CD4-positive, alpha-beta memory T cell (primary cell): ENCODE measurements at regions not wholly inside any gene's neighbourhood (a gene's known extent, or its start where the extent isn't known, plus 50 kb on each side); places are given as distances from the start of the nearest gene placed in this dataset.

Experiments
- CTCF ChIA-PET: fragments of 350-600 bp; sonication (Branson Sonifier 250); formaldehyde crosslinking; loops from one replicate; lab custom pipeline; 2021; ENCODE audit warnings: inconsistent platforms; ENCODE audit not compliant: partially characterized antibody; lab: Charles Lee
- POLR2A ChIA-PET: fragments of 350-600 bp; sonication (Branson Sonifier 250); formaldehyde crosslinking; loops from one replicate; lab custom pipeline; 2021; ENCODE audit not compliant: partially characterized antibody; lab: Charles Lee
- DNase-seq, 5 donors: peaks; one replicate each; pipeline versions ENCODE4 v3.0.0 to v3.0.0-alpha.2; 2020 to 2022; ENCODE audit warnings: mixed read lengths in 1 of 5
- H3K27ac ChIP-seq: one replicate; pipeline ENCODE4 v1.7.0; 2013; ENCODE audit warnings: low read depth, low read length
- H3K27me3 ChIP-seq: 2 replicates; pipeline ENCODE4 v1.7.0; 2013; ENCODE audit warnings: mild to moderate bottlenecking, low read length, moderate library complexity; ENCODE audit not compliant: insufficient read depth
- H3K36me3 ChIP-seq: 2 replicates; pipeline ENCODE4 v1.7.0; 2013; ENCODE audit warnings: mild to moderate bottlenecking, low read length, moderate library complexity; ENCODE audit not compliant: insufficient read depth
- H3K4me1 ChIP-seq: 2 replicates; pipeline ENCODE4 v1.7.0; 2013; ENCODE audit warnings: mild to moderate bottlenecking, low read length, moderate library complexity; ENCODE audit not compliant: insufficient read depth
- H3K4me3 ChIP-seq, 2 donors: one replicate each; pipeline ENCODE4 v1.7.0; 2013; ENCODE audit warnings: low read length in 2 of 2, mild to moderate bottlenecking in 1 of 2
- H3K9me3 ChIP-seq, 2 donors: one replicate each; pipeline ENCODE4 v1.7.0; 2013; ENCODE audit warnings: low read length in 2 of 2, control low read depth in 1 of 2; ENCODE audit not compliant: control insufficient read depth in 1 of 2
- H3K27ac Mint-ChIP-seq, 7 donors: one replicate each; pipeline ENCODE4 v1.8.0; 2020 to 2021; ENCODE audit warnings: mixed read lengths in 7 of 7, mild to moderate bottlenecking in 6 of 7, inconsistent platforms in 3 of 7, moderate library complexity in 3 of 7
- H3K27me3 Mint-ChIP-seq, 2 donors: one replicate each; pipeline ENCODE4 v1.8.0; 2020 to 2021; ENCODE audit warnings: mixed read lengths in 2 of 2
- H3K36me3 Mint-ChIP-seq, 2 donors: one replicate each; pipeline ENCODE4 v1.8.0; 2020 to 2021; ENCODE audit warnings: mixed read lengths in 2 of 2, inconsistent platforms in 1 of 2, mild to moderate bottlenecking in 1 of 2
- H3K4me1 Mint-ChIP-seq, 4 donors: one replicate each; pipeline ENCODE4 v1.8.0; 2020 to 2021; ENCODE audit warnings: mixed read lengths in 4 of 4, mild to moderate bottlenecking in 1 of 4
- H3K4me3 Mint-ChIP-seq, 8 donors: one replicate each; pipeline ENCODE4 v1.8.0; 2020 to 2021; ENCODE audit warnings: mixed read lengths in 8 of 8, mild to moderate bottlenecking in 7 of 8, moderate library complexity in 6 of 8, inconsistent platforms in 3 of 8
- H3K9me3 Mint-ChIP-seq, 8 donors: one replicate each; pipeline ENCODE4 v1.8.0; 2020 to 2021; ENCODE audit warnings: mixed read lengths in 8 of 8, mild to moderate bottlenecking in 5 of 8, inconsistent platforms in 3 of 8, moderate library complexity in 1 of 8
- intact Hi-C: fragments of 100-400 bp; cut with micrococcal nuclease; formaldehyde crosslinking; loops from one replicate; pipeline ENCODE4 v1.15.1; 2023

- Histone ChIP-seq H3K4me3 (peak overlapping the region in 1 of 2 donors; percentile 34), H3K27ac (peak overlapping the region; percentile 41), H3K4me1 (peaks cover 52% of the 10 kb centered on the region), H3K36me3 (no peaks in the 10 kb centered on the region), H3K27me3 (no peaks in the 10 kb centered on the region), H3K9me3 (no peaks in the 10 kb centered on the region)
- H3K27ac Mint-ChIP-seq = peak overlapping the region; percentile 75 to 95 (median 93)
- H3K36me3 Mint-ChIP-seq = peaks cover 0 to 4% of the 10 kb centered on the region in 2 donors
- no peak for DNase-seq
- POLR2A ChIA-PET = interaction anchor here (0.9 to 1.7 kb wide), 9 partner anchors 9 to 192 kb away, joined by 3 to 21 read pairs (median 4); no protein-coding TSS in a partner anchor
- no peaks in the 10 kb centered on the region for H3K27me3 Mint-ChIP-seq
- CTCF ChIA-PET = interaction anchor here (0.7 to 1.4 kb wide), 2 partner anchors 195 to 227 kb away, joined by 3 to 4 read pairs; no protein-coding TSS in a partner anchor
- peak overlapping the region in 7 of 8 donors; percentile 62 to 90 (median 74) for H3K4me3 Mint-ChIP-seq
- peaks cover 37 to 69% (median 52%) of the 10 kb centered on the region in 4 donors for H3K4me1 Mint-ChIP-seq
- H3K9me3 Mint-ChIP-seq = peaks cover 0 to 12% (median 4%) of the 10 kb centered on the region in 8 donors
- intact Hi-C loops = loop anchor here (1.0 to 10.0 kb wide), 5 partner anchors 63 to 229 kb away; no protein-coding TSS in a partner anchor
These were observed 191.3 kb downstream of the GATA3 start for GRCh38 chr10:8245814-8246142.

DNA sequence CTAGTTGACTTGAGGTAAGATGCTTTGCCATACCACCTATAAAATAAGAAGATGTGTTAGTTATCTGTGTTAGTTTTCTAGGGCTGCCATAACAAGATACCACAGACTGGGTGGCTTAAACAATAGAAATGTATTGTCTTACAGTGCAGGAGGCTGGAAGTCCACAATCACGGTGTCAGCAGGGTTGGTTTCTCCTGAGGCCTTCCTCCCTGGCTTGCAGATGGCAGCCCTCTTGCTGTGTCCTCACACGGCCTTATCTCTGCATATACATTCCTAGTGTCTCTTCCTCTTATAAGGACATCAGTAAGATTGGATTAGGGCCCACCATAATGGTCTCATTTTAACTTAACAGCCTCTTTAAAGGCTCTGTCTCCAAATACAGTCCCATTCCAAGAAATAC lies 192.1 kb downstream of the GATA3 start:
- Histone ChIP-seq H3K27ac (no peak overlapping the region), H3K27me3 (no peaks in the 10 kb centered on the region), H3K36me3 (no peaks in the 10 kb centered on the region), H3K4me1 (peaks cover 51% of the 10 kb centered on the region), H3K9me3 (no peaks in the 10 kb centered on the region), H3K4me3 (no peak overlapping the region)
- ChIA-PET POLR2A (no interaction called here), CTCF (interaction anchor here (1.4 kb wide), 1 partner anchor 194 kb away, joined by 4 read pairs; no protein-coding TSS in a partner anchor)
- Mint-ChIP-seq H3K27me3 (no peaks in the 10 kb centered on the region), H3K27ac (peak overlapping the region in 4 of 7 donors; percentile 44 to 88 (median 65)), H3K9me3 (peaks cover 0 to 12% (median 4%) of the 10 kb centered on the region in 8 donors), H3K4me3 (peak overlapping the region in 1 of 8 donors; percentile 29), H3K36me3 (peaks cover 0 to 4% of the 10 kb centered on the region in 2 donors), H3K4me1 (peaks cover 34 to 61% (median 46%) of the 10 kb centered on the region in 4 donors)
- no peak for DNase-seq
- intact Hi-C loops = loop anchor here (5.0 to 10.0 kb wide), 2 partner anchors 109 to 228 kb away; no protein-coding TSS in a partner anchor

GRCh38 chr10:8247191-8247590 lies 192.7 kb downstream of the GATA3 start:
- intact Hi-C loops = loop anchor here (5.0 to 10.0 kb wide), 2 partner anchors 110 to 228 kb away; no protein-coding TSS in a partner anchor
- Histone ChIP-seq H3K27me3 (no peaks in the 10 kb centered on the region), H3K4me3 (no peak overlapping the region), H3K9me3 (no peaks in the 10 kb centered on the region), H3K27ac (no peak overlapping the region), H3K36me3 (no peaks in the 10 kb centered on the region), H3K4me1 (peaks cover 45% of the 10 kb centered on the region)
- H3K4me1 Mint-ChIP-seq = peaks cover 34 to 55% (median 42%) of the 10 kb centered on the region in 4 donors
- peak overlapping the region in 1 of 7 donors; percentile 36 for H3K27ac Mint-ChIP-seq
- POLR2A ChIA-PET = interaction anchor here (1.0 kb wide), 1 partner anchor 188 kb away, joined by 3 read pairs; no protein-coding TSS in a partner anchor
- no peak for DNase-seq
- H3K36me3 Mint-ChIP-seq = peaks cover 0 to 4% of the 10 kb centered on the region in 2 donors
- no peaks in the 10 kb centered on the region for H3K27me3 Mint-ChIP-seq
- peaks cover 0 to 12% (median 4%) of the 10 kb centered on the region in 8 donors for H3K9me3 Mint-ChIP-seq
- H3K4me3 Mint-ChIP-seq = no peak overlapping the region
- CTCF ChIA-PET = interaction anchor here (1.4 to 1.5 kb wide), 2 partner anchors 20 to 193 kb away, joined by 3 to 4 read pairs; no protein-coding TSS in a partner anchor

DNA sequence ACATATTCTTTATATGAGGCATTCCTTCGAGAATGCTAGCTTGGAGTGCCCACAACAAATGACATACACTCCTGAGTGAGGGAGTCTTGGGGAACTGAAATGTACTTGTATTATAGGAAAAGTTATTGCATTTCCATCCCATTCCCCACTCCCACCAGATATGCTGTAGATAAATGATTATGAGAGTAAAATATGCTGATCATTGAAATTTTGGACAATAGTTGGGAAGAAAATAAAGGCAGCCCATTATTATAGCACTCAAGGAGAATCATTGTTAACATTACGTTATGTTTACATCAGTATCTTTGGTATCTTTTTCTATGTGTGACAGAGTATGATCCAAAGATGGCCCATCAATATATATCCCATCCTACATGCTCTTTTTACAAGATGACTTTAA lies 194.4 kb downstream of the GATA3 start:
- H3K27me3 ChIP-seq = no peaks in the 10 kb centered on the region
- ChIA-PET CTCF (interaction anchor here (1.0 kb wide), 1 partner anchor 203 kb away, joined by 3 read pairs; no protein-coding TSS in a partner anchor), POLR2A (interaction anchor here (1.6 kb wide), 1 partner anchor 83 kb away, joined by 4 read pairs; no protein-coding TSS in a partner anchor)
- H3K4me3 ChIP-seq = no peak overlapping the region
- no peaks in the 10 kb centered on the region for H3K9me3 ChIP-seq
- Mint-ChIP-seq H3K4me3 (no peak overlapping the region), H3K36me3 (peaks cover 0 to 4% of the 10 kb centered on the region in 2 donors), H3K27me3 (no peaks in the 10 kb centered on the region), H3K9me3 (peaks cover 0 to 12% (median 4%) of the 10 kb centered on the region in 8 donors), H3K27ac (no peak overlapping the region), H3K4me1 (peaks cover 23 to 39% (median 30%) of the 10 kb centered on the region in 4 donors)
- intact Hi-C loops = loop anchor here (5.0 to 10.0 kb wide), 2 partner anchors 112 to 226 kb away; no protein-coding TSS in a partner anchor
- no peaks in the 10 kb centered on the region for H3K36me3 ChIP-seq
- H3K27ac ChIP-seq = no peak overlapping the region
- DNase-seq = no peak
- peaks cover 31% of the 10 kb centered on the region for H3K4me1 ChIP-seq

- no peak overlapping the region for H3K4me3 ChIP-seq
- Mint-ChIP-seq H3K36me3 (peaks cover 0 to 4% of the 10 kb centered on the region in 2 donors), H3K4me1 (peaks cover 3 to 13% (median 12%) of the 10 kb centered on the region in 4 donors), H3K27ac (peak overlapping the region in 1 of 7 donors; percentile 1), H3K4me3 (no peak overlapping the region), H3K27me3 (no peaks in the 10 kb centered on the region), H3K9me3 (peaks cover 0 to 4% (median 2%) of the 10 kb centered on the region in 8 donors)
- ChIA-PET POLR2A (no interaction called here), CTCF (no interaction called here)
- no peak overlapping the region for H3K27ac ChIP-seq
- peaks cover 9% of the 10 kb centered on the region for H3K4me1 ChIP-seq
- no peaks in the 10 kb centered on the region for H3K27me3 ChIP-seq
- H3K9me3 ChIP-seq = no peaks in the 10 kb centered on the region
- no peak for DNase-seq
- no peaks in the 10 kb centered on the region for H3K36me3 ChIP-seq
- intact Hi-C loops = no loop called here
These were observed 199.9 kb downstream of the GATA3 start for GRCh38 chr10:8254350-8254749.

DNA sequence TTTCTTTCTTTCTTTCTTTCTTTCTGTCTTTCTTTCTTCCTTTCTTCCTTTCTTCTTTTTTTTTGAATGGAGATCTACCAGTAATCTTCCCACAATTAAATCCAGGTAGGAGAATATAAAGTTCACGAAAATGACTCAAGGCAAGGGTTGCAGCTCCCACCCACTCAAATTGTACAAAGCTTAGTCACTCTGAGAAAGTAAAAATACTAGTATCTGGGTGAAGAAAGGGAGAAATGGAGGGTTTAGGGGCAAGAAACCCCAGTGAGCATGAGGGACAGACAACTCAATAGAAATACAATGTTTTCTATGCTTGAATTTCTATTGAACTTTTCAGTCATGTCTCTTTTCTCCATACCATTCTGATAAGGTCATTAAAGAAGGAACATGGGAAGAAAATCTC lies 200.8 kb downstream of the GATA3 start:
- Histone ChIP-seq H3K4me3 (no peak overlapping the region), H3K4me1 (peaks cover 9% of the 10 kb centered on the region), H3K36me3 (no peaks in the 10 kb centered on the region), H3K27ac (no peak overlapping the region), H3K9me3 (no peaks in the 10 kb centered on the region), H3K27me3 (no peaks in the 10 kb centered on the region)
- ChIA-PET CTCF (no interaction called here), POLR2A (no interaction called here)
- no peak for DNase-seq
- Mint-ChIP-seq H3K27me3 (no peaks in the 10 kb centered on the region), H3K27ac (peak overlapping the region in 1 of 7 donors; percentile 15), H3K36me3 (peaks cover 0 to 3% of the 10 kb centered on the region in 2 donors), H3K4me1 (peaks cover 3 to 13% (median 12%) of the 10 kb centered on the region in 4 donors), H3K9me3 (peaks cover 0 to 4% (median 1%) of the 10 kb centered on the region in 8 donors), H3K4me3 (peak overlapping the region in 2 of 8 donors; percentile 11 to 22)
- intact Hi-C loops = no loop called here

DNA sequence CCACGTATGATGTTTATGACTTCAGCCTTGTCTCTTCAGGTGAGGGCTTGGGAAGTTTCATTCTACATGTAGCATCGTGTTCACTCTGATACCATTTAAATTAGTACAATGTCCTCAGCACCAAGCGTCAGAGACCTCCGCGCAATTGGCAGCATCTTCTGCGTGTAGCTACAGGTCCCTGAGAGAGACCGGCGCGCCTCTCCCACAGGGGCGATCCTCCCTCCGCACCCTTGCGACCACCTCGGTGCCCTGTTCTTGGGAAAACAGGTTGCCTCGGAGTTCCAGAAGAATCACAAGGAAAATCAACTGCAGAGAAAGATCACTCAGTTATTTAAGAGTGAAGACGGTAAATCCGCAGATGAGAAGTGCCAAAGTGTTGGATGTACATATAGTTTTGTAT lies 206.2 kb downstream of the GATA3 start:
- intact Hi-C loops = no loop called here
- no peak overlapping the region for H3K4me3 ChIP-seq
- Mint-ChIP-seq H3K27me3 (no peaks in the 10 kb centered on the region), H3K27ac (no peak overlapping the region), H3K4me1 (peaks cover 0 to 8% (median 2%) of the 10 kb centered on the region in 4 donors), H3K9me3 (peaks cover 0 to 4% (median 1%) of the 10 kb centered on the region in 8 donors), H3K4me3 (no peak overlapping the region), H3K36me3 (peaks cover 0 to 3% of the 10 kb centered on the region in 2 donors)
- POLR2A ChIA-PET = no interaction called here
- no peaks in the 10 kb centered on the region for H3K4me1 ChIP-seq
- DNase-seq = no peak
- H3K9me3 ChIP-seq = no peaks in the 10 kb centered on the region
- CTCF ChIA-PET = no interaction called here
- no peaks in the 10 kb centered on the region for H3K36me3 ChIP-seq
- no peak overlapping the region for H3K27ac ChIP-seq
- H3K27me3 ChIP-seq = no peaks in the 10 kb centered on the region
